GM19452 (cell line): ENCODE measurements at regions not wholly inside any gene's neighbourhood (a gene's known extent, or its start where the extent isn't known, plus 50 kb on each side); places are given as distances from the start of the nearest gene placed in this dataset.
"Not testable (repeated sequence)": the region's sequence is repeated elsewhere in the genome, so short reads cannot be mapped to it uniquely, and the experiment has no call there.

Experiments used
- ATAC-seq: cut with Tn5 transposase; IDR thresholded peaks from one replicate; pipeline ENCODE4 v1.9.1; 2021; ENCODE audit not compliant: unreplicated experiment

GRCh38 chr2:166647935-166648334 is 153.9 kb upstream of the SCN7A start:
- no peak for ATAC-seq

DNA sequence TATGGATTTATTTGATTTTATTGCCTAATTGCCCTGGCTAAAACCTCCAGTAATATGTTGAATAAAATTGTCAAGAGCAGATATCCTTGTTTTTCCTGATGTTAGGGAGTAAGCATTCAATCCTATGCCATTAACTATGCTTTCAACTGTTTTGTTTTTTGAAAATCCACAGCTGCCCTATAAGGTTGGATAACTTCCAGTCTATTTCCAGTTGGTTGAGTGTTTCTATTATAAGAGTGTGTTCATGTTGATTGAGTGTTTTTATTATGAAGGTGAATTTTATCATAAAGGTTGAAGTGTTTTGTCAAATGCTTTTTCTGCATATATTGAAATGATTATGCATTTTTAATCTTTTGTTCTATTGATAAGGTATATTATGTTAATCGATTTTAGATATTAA is 149.9 kb upstream of the SCN7A start:
- ATAC-seq = no peak

DNA sequence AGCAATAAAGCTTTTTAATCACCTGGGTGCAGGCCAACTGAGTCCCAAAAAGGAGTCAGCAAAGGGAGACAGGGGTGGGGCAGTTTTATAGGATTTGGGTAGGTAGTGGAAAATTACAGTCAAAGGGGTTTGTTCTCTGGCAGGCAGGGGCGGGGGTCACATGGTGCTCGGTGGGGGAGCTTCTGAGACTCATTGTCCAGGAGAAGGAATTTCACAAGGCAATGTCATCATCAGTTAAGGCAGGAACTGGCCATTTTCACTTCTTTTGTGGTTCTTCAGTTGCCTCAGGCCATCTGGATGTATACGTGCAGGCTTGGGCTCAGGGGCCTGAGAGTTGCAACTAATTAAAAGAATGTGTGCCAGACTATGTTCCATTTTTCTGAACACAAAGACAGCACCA is 147.5 kb upstream of the SCN7A start:
- not testable (repeated sequence) for ATAC-seq

DNA sequence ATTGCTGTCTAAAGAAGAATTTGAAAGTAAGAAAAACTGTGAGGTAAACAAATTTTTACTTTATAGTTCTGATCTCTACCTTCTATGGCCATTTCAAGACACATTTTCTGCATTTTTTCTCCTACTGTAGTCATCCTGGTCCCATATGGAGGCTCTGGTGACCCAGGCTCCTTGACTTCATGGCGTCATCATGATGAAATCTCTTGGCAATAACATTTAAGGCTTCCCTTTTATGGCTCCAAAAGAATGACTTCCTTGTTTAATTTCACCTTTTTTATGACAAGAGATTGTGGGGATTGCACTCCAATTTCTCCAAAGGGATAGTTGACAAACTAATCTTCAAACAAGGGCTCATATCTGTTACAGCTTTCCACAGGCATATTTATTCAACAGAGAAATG is 143.0 kb upstream of the SCN7A start:
- no peak for ATAC-seq

- no peak for ATAC-seq
Measured at GRCh38 chr2:166634706-166635105, 140.7 kb upstream of the SCN7A start.

DNA sequence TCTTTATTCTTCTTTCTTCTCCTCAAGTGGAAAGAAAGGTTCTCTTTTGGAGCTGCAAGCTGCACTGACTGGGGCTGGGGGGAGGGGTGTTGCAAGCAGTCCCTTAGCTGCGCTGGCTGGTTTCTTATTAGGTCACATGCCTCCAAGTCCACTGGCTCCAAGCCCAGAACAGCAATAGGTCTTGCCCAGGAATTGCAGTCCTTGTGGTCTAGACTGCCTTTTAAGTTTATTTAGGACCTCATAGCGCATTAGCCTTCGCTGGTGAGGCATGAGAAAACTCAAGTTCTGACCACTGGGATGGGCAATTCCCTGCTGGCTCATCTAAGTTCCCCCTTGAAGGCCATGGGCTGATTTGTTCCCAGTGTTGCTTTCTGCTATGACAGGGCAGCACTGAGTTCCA is 138.6 kb upstream of the SCN7A start:
- no peak for ATAC-seq

DNA sequence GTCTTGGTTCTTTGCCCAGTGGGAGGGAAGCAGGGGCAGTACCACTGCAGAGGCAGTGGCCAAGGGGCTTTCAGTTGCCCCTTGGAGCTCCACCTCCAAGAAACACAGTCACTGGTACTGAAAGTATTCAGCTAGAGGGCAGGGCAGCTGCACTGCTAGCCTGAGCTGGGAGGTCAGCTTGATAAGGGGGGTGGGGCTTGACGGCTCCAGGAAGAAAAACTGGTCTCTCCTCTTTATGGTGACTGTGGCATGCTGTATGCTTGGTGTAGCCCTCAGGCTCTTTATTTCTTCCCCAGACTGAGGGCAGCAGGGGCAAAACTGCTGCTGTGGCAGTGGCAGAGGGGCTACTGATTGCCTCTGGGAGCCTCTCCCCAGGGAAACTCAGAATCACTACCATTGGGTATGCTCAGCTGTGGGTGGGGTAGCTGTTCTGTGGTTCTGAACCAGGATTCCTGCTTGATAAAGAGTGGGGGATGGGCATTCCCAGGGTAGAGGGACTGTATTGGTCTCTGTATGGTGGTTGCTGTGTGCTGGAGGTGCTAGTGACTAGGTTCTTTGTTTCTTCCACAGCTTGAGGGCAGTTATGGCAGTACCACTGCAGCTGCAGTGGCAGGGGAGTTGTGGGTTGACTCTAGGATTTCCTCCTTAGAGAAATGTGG is 134.6 kb upstream of the SCN7A start:
- no peak for ATAC-seq

- no peak for ATAC-seq
Measured at GRCh38 chr2:166627893-166628292, 133.8 kb upstream of the SCN7A start.

- ATAC-seq = no peak
Measured at GRCh38 chr2:166625670-166626069, 131.6 kb upstream of the SCN7A start.

DNA sequence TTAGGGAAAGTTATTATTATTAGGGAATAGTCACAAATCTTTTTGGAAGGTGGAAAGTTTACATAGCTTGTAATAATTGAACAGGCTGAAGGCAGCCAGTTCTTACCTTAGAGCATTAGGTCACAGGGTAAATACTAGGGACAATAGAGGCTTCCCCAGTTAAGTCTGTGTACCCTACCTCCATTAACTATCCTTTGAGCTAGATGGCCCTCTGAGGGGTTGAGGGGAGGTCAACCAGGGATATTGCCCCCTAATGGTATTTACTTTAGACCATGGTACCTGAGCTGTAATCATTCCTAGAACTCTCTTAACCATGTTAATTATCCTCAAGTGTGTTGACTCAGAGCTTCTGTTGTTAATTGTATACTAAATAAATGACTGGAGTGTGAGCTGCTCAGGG is 120.5 kb upstream of the SCN7A start:
- no peak for ATAC-seq

DNA sequence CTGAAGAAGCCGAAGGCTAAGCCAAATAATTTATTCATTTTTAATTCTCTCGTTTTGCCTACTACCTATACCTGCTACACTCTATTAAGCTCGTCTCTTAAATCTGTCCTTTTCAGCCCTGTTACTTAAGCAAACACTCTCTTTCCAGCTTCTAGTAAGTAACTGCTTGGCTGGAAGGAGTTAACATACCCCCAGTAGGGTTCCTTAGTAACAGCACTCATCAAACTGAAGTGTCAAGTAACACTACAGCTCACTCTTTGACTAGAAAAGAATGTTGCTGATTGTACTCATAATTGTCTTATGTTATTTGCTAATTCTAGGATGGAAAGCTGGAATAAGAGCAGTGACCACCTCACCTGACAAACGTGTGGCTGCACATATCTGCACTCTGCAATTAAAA is 120.0 kb upstream of the SCN7A start:
- ATAC-seq = no peak

GRCh38 chr2:166613226-166613625 is 119.2 kb upstream of the SCN7A start:
- no peak for ATAC-seq

DNA sequence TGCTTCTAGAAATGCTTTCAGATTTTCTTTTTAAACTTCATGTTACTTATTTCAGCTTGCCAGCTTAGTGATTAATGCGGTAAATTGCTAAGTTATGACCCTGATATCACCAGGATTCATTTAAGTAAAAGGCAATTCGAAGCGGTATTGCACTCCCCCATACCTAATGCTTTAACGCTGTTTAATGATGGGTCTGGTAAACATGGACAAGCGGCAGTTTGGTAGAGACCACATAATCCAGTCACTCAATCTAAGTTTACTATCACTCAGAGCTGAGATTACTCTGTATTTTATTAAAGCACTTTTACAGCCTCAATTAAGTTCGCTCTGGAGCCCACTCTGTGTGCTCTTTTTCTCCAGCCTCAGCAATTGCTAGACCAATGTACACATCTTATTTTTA is 118.2 kb upstream of the SCN7A start:
- ATAC-seq = no peak

DNA sequence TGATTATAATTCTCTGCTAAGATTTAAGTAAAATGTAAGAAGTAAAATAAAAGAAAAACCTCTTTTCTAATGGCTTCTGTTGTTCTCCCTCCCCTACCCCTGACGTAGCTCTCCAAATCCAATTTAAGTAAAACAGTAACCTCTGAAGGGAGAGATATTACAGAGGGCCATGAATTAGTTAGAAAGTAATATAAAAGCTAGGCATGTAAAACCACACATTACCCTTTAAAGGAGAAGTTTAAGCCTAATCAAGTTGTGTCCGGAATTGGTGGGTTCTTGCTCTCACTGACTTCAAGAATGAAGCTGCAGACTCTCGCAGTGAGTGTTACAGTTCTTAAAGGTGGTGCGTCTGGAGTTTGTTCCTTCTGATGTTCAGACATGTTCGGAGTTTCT is 116.9 kb upstream of the SCN7A start:
- ATAC-seq = no peak

- no peak for ATAC-seq
Measured at GRCh38 chr2:166610180-166610912, 116.3 kb upstream of the SCN7A start.

- no peak for ATAC-seq
Measured at GRCh38 chr2:166609183-166609959, 115.3 kb upstream of the SCN7A start.

DNA sequence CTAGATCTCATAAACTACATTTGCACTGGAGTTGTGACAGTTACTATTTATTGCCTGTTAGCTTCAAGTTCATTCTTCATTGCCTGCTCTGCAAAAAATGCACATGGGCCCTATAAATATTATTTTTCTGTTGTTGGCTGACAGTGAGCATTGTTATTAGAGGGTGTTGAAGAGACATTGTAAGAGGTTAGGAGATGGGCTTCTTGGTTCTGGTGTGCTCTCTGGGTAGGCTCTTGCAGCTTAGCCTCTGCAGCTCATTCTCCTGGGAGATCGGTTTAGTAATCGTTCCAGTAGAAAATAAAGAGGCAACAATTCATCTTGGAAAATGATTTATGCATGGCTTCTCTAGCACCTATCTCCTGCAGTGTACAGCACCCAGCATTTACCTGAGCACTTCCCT is 113.8 kb upstream of the SCN7A start:
- ATAC-seq = no peak

GRCh38 chr2:166593403-166593802 is 99.4 kb upstream of the SCN7A start:
- no peak for ATAC-seq

- no peak for ATAC-seq
Measured at GRCh38 chr2:166592750-166593149, 98.7 kb upstream of the SCN7A start.

- no peak for ATAC-seq
Measured at GRCh38 chr2:166591226-166591625, 97.2 kb upstream of the SCN7A start.

- no peak for ATAC-seq
Measured at GRCh38 chr2:166573391-166573790, 79.3 kb upstream of the SCN7A start.

- no peak for ATAC-seq
Measured at GRCh38 chr2:166572937-166573336, 78.9 kb upstream of the SCN7A start.
